KMS-11 (cell line): ENCODE measurements at regions not wholly inside any gene's neighbourhood (a gene's known extent, or its start where the extent isn't known, plus 50 kb on each side); places are given as distances from the start of the nearest gene placed in this dataset.

Experiments
- H2AFZ ChIP-seq: fragments of 200-600 bp; sonication (generic); 2 replicates; pipeline ENCODE4 v1.6.1; 2016; ENCODE audit warnings: antibody characterized with exemption, mixed run types, low read depth
- H3K27ac ChIP-seq: fragments of 200-600 bp; sonication (generic); 2 replicates; pipeline ENCODE4 v1.6.1; 2016; ENCODE audit warnings: mild to moderate bottlenecking, mixed run types
- H3K27me3 ChIP-seq: fragments of 200-600 bp; sonication (generic); 2 replicates; pipeline ENCODE4 v1.6.1; 2017; ENCODE audit warnings: mild to moderate bottlenecking, low read depth, mixed run types, moderate library complexity; ENCODE audit not compliant: insufficient read depth
- H3K36me3 ChIP-seq: fragments of 200-600 bp; sonication (generic); 2 replicates; pipeline ENCODE4 v1.6.1; 2017; ENCODE audit warnings: mild to moderate bottlenecking, mixed run types; ENCODE audit not compliant: insufficient read depth
- H3K4me1 ChIP-seq: fragments of 200-600 bp; sonication (generic); 2 replicates; pipeline ENCODE4 v1.6.1; 2016; ENCODE audit warnings: mild to moderate bottlenecking, low read depth, mixed run types; ENCODE audit not compliant: poor library complexity, severe bottlenecking
- H3K4me2 ChIP-seq: fragments of 200-600 bp; sonication (generic); 2 replicates; pipeline ENCODE4 v1.7.0; 2016; ENCODE audit warnings: mild to moderate bottlenecking, mixed run types
- H3K4me3 ChIP-seq: fragments of 200-600 bp; sonication (generic); IDR thresholded peaks from 2 replicates; pipeline ENCODE4 v1.6.1; 2017; ENCODE audit warnings: low read depth, low read length, mixed read lengths; ENCODE audit not compliant: insufficient read depth
- H3K79me2 ChIP-seq: fragments of 200-600 bp; sonication (generic); 2 replicates; pipeline ENCODE4 v1.6.1; 2016; ENCODE audit warnings: low read depth, mixed run types; ENCODE audit not compliant: insufficient read depth
- H3K9ac ChIP-seq: fragments of 200-600 bp; sonication (generic); 2 replicates; pipeline ENCODE4 v1.6.1; 2016; ENCODE audit warnings: mild to moderate bottlenecking, mixed run types
- H4K20me1 ChIP-seq: fragments of 200-600 bp; sonication (generic); 2 replicates; pipeline ENCODE4 v1.6.1; 2016; ENCODE audit warnings: mild to moderate bottlenecking, mixed run types; ENCODE audit not compliant: insufficient read depth
- TF ChIP-seq, protein P1 (sequence below): fragments of 200-600 bp; sonication (generic); conservative IDR thresholded peaks from 2 replicates; pipeline ENCODE4 v1.6.1; 2017; ENCODE audit warnings: low read depth, mild to moderate bottlenecking, antibody characterized with exemption, low read length, moderate library complexity, mixed read lengths

- Histone ChIP-seq H3K4me2 (no peak overlapping the region), H3K9ac (no peak overlapping the region), H3K36me3 (no peaks in the 10 kb centered on the region), H3K4me3 (no peak overlapping the region), H4K20me1 (no peaks in the 10 kb centered on the region), H3K27ac (no peak overlapping the region), H3K27me3 (no peaks in the 10 kb centered on the region), H2AFZ (no peak overlapping the region), H3K4me1 (no peaks in the 10 kb centered on the region), H3K79me2 (no peaks in the 10 kb centered on the region)
- TF ChIP-seq, protein P1, sequence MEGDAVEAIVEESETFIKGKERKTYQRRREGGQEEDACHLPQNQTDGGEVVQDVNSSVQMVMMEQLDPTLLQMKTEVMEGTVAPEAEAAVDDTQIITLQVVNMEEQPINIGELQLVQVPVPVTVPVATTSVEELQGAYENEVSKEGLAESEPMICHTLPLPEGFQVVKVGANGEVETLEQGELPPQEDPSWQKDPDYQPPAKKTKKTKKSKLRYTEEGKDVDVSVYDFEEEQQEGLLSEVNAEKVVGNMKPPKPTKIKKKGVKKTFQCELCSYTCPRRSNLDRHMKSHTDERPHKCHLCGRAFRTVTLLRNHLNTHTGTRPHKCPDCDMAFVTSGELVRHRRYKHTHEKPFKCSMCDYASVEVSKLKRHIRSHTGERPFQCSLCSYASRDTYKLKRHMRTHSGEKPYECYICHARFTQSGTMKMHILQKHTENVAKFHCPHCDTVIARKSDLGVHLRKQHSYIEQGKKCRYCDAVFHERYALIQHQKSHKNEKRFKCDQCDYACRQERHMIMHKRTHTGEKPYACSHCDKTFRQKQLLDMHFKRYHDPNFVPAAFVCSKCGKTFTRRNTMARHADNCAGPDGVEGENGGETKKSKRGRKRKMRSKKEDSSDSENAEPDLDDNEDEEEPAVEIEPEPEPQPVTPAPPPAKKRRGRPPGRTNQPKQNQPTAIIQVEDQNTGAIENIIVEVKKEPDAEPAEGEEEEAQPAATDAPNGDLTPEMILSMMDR, result no peak
Measured at GRCh38 chr2:17125989-17126620, 392.1 kb downstream of the RAD51AP2 start.

DNA sequence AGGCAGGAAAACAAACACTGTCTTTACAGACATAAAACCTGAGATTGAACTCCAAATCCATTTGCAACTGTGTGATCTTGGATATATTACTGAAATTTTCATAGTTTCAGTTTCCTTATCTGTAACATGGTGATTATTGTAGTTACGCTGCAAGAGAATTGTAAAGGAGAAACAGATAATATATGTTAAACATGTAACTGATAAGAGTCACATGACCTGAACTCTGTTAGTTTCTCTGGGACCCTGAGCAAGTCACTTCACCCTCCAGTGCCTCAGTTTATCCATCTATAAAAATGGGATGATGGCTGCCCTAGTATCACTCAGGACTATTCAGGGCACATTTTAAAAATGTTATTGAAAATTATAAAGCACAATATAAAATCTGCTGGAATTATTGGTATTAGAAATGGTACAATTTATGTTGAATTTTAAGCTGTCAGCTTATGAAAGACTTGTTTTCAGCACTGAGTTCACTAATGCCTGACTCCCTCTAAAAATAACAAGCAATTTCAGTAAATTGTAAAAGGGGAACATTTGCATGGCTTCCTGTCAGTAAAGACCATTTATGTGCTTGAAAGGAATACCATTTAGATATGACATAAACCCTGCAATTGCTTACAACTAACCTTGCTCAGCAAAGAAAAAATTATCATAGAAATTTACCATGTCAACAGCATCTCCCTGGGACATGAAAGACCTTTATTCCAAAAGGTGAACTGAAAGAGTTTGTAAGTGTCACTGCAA is 393.5 kb downstream of the RAD51AP2 start:
- no peaks in the 10 kb centered on the region for H3K79me2 ChIP-seq
- no peak overlapping the region for H3K27ac ChIP-seq
- no peak overlapping the region for H3K9ac ChIP-seq
- TF ChIP-seq, protein P1, result no peak
- H4K20me1 ChIP-seq, result no peaks in the 10 kb centered on the region
- no peaks in the 10 kb centered on the region for H3K36me3 ChIP-seq
- no peak overlapping the region for H3K4me2 ChIP-seq
- H3K4me1 ChIP-seq, result no peaks in the 10 kb centered on the region
- H3K27me3 ChIP-seq, result no peaks in the 10 kb centered on the region
- H3K4me3 ChIP-seq, result no peak overlapping the region
- no peak overlapping the region for H2AFZ ChIP-seq

GRCh38 chr2:17122887-17123501 is 395.2 kb downstream of the RAD51AP2 start:
- Histone ChIP-seq H3K36me3 (no peaks in the 10 kb centered on the region), H3K9ac (no peak overlapping the region), H4K20me1 (no peaks in the 10 kb centered on the region), H3K4me1 (no peaks in the 10 kb centered on the region), H3K4me2 (no peak overlapping the region), H3K27me3 (no peaks in the 10 kb centered on the region), H3K4me3 (no peak overlapping the region), H3K27ac (no peak overlapping the region), H3K79me2 (no peaks in the 10 kb centered on the region), H2AFZ (no peak overlapping the region)
- TF ChIP-seq, protein P1, result no peak

- TF ChIP-seq, protein P1, result no peak
- no peaks in the 10 kb centered on the region for H3K27me3 ChIP-seq
- no peaks in the 10 kb centered on the region for H3K4me1 ChIP-seq
Measured at GRCh38 chr2:17115466-17115865, 402.8 kb downstream of the RAD51AP2 start.

More at GRCh38 chr2:17115466-17115865, 402.8 kb downstream of the RAD51AP2 start:
- H2AFZ ChIP-seq, result no peak overlapping the region
- H3K9ac ChIP-seq, result no peak overlapping the region
- no peak overlapping the region for H3K4me2 ChIP-seq
- no peaks in the 10 kb centered on the region for H3K79me2 ChIP-seq
- no peaks in the 10 kb centered on the region for H3K36me3 ChIP-seq
- no peaks in the 10 kb centered on the region for H4K20me1 ChIP-seq
- no peak overlapping the region for H3K4me3 ChIP-seq
- no peak overlapping the region for H3K27ac ChIP-seq
